Smooth muscle cell (in vitro differentiated cells): ENCODE measurements at regions not wholly inside any gene's neighbourhood (a gene's known extent, or its start where the extent isn't known, plus 50 kb on each side); places are given as distances from the start of the nearest gene placed in this dataset.

Source experiments
- DNase-seq: peaks from one replicate; lab custom pipeline; 2025; ENCODE audit not compliant: unreplicated experiment; lab: John Stamatoyannopoulos, UW
- H2AFZ ChIP-seq: fragments of 200-600 bp; sonication (generic); 2 replicates; pipeline ENCODE4 v1.6.0; 2016; ENCODE audit warnings: antibody characterized with exemption, low read depth, mild to moderate bottlenecking
- H3F3A ChIP-seq: fragments of 200-600 bp; sonication (generic); 2 replicates; pipeline ENCODE4 v1.6.0; 2017; ENCODE audit warnings: antibody characterized with exemption, low read depth
- H3K27ac ChIP-seq: fragments of 200-600 bp; sonication (generic); 2 replicates; pipeline ENCODE4 v1.5.1; 2016; ENCODE audit warnings: low read depth, mild to moderate bottlenecking
- H3K27me3 ChIP-seq: fragments of 200-600 bp; sonication (generic); 2 replicates; pipeline ENCODE4 v1.6.1; 2016; ENCODE audit warnings: low read depth, mild to moderate bottlenecking
- H3K36me3 ChIP-seq: fragments of 200-600 bp; sonication (generic); 2 replicates; pipeline ENCODE4 v1.5.1; 2016; ENCODE audit warnings: low read depth
- H3K4me1 ChIP-seq: fragments of 200-600 bp; sonication (generic); 2 replicates; pipeline ENCODE4 v1.5.1; 2016; ENCODE audit warnings: low read depth
- H3K4me2 ChIP-seq: fragments of 200-600 bp; sonication (generic); 2 replicates; pipeline ENCODE4 v1.6.0; 2016; ENCODE audit warnings: mild to moderate bottlenecking
- H3K4me3 ChIP-seq: fragments of 200-600 bp; sonication (generic); 2 replicates; pipeline ENCODE4 v1.5.1; 2016; ENCODE audit warnings: mild to moderate bottlenecking
- H3K79me2 ChIP-seq: fragments of 200-600 bp; sonication (generic); 2 replicates; pipeline ENCODE4 v1.6.0; 2016; ENCODE audit warnings: low read depth, mild to moderate bottlenecking
- H3K9ac ChIP-seq: fragments of 200-600 bp; sonication (generic); 2 replicates; pipeline ENCODE4 v1.6.0; 2016; ENCODE audit warnings: low read depth
- H3K9me3 ChIP-seq: fragments of 200-600 bp; sonication (generic); replicated peaks from 2 replicates; pipeline ENCODE4 v1.5.1; 2016; ENCODE audit warnings: low read depth
- H4K20me1 ChIP-seq: fragments of 200-600 bp; sonication (generic); 2 replicates; pipeline ENCODE4 v1.6.0; 2016; ENCODE audit warnings: low read depth
- CTCF ChIP-seq: fragments of 200-600 bp; sonication (generic); IDR thresholded peaks from 2 replicates; pipeline ENCODE4 v1.5.1; 2017; ENCODE audit warnings: borderline replicate concordance, mild to moderate bottlenecking, antibody characterized with exemption; ENCODE audit not compliant: insufficient read depth, poor library complexity, severe bottlenecking
- WGBS: methylation state at CpG from one replicate; pipeline ENCODE4 v1.1.7; 2016; ENCODE audit warnings: low lambda C conversion rate; 5-methylcytosine and 5-hydroxymethylcytosine counted together

DNA sequence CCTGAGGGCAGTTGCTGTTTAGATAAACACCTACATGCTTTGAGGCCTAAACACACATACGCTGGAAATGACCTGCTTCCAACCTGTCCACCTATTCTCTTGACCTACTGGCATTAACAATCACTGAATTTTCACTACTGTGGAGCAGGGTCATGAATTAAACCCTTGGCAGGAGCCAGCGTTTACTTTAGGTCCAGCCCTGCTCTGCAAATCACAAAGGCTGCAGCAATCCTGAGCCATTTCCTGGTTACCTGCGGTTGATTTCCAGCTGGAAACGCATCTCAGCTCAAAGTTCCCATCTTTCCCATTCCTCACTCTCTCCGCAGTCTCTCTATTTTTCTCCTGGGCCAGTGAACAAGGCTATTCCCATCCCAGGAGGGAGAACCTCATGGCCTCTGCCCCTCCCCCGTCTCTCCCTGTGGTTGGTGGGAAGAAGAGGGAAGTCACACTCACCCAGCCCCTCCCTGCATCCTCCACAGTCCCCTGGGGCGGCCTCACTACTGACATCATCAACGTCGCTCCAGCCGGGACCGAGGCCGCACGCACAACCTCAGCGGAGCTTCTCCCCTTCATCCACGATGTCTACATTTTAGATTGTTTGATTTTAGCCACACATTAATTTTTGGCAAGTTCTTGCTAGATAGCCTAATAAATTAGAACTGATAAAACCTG lies 84.5 kb upstream of the SNTG2 start:
- Histone ChIP-seq H3K27me3 (peaks cover 7% of the 10 kb centered on the region), H2AFZ (no peak overlapping the region), H3K9me3 (no peaks in the 10 kb centered on the region), H3K36me3 (no peaks in the 10 kb centered on the region), H3K27ac (no peak overlapping the region), H3K9ac (no peak overlapping the region), H3K4me2 (no peak overlapping the region), H3K4me1 (peaks cover 2% of the 10 kb centered on the region), H4K20me1 (no peaks in the 10 kb centered on the region), H3F3A (no peaks in the 10 kb centered on the region), H3K4me3 (no peak overlapping the region), H3K79me2 (no peaks in the 10 kb centered on the region)
- 80% methylated on average over 15 of the region's 15 CpGs for WGBS
- TF ChIP-seq CTCF, result no peak
- DNase-seq, result no peak

DNA sequence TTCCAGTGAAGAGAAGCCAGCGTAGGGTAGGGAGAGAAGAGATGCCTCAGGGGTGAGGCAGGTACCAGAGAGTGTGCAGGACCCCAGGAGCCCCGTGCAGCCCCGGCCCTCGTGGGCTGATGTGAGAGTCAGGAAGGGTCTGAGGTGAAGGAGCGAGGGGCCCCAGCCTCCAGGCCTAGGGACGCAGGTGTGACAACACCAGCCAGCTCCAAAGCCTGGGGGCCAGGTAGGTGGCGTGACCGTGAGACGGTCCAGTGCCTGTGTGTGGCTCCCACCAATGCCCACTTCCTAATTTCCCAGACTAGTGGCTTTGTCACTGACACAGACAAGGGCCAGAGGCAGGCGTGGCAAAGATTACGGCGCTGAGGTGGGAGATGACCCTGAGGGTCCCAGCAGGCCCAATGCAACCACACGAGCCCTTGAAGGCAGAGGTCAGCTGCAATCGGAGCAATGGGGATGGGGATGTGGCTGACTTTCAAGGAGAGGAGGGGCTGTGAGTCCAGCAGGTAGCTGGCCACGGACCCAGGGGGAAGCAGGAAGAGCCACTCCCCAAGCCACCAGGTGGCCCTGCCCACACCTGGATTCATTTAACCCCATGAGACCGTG lies 86.0 kb upstream of the SNTG2 start:
- H3K4me3 ChIP-seq, result no peak overlapping the region
- H2AFZ ChIP-seq, result no peak overlapping the region
- no peak for DNase-seq
- 90% methylated on average over 16 of the region's 16 CpGs for WGBS
- peaks cover 2% of the 10 kb centered on the region for H3K4me1 ChIP-seq
- H4K20me1 ChIP-seq, result no peaks in the 10 kb centered on the region
- no peak overlapping the region for H3K9ac ChIP-seq
- H3K79me2 ChIP-seq, result no peaks in the 10 kb centered on the region
- no peaks in the 10 kb centered on the region for H3F3A ChIP-seq
- no peaks in the 10 kb centered on the region for H3K36me3 ChIP-seq
- no peak overlapping the region for H3K27ac ChIP-seq
- H3K9me3 ChIP-seq, result no peaks in the 10 kb centered on the region
- H3K27me3 ChIP-seq, result no peaks in the 10 kb centered on the region
- TF ChIP-seq CTCF, result no peak
- H3K4me2 ChIP-seq, result no peak overlapping the region

DNA sequence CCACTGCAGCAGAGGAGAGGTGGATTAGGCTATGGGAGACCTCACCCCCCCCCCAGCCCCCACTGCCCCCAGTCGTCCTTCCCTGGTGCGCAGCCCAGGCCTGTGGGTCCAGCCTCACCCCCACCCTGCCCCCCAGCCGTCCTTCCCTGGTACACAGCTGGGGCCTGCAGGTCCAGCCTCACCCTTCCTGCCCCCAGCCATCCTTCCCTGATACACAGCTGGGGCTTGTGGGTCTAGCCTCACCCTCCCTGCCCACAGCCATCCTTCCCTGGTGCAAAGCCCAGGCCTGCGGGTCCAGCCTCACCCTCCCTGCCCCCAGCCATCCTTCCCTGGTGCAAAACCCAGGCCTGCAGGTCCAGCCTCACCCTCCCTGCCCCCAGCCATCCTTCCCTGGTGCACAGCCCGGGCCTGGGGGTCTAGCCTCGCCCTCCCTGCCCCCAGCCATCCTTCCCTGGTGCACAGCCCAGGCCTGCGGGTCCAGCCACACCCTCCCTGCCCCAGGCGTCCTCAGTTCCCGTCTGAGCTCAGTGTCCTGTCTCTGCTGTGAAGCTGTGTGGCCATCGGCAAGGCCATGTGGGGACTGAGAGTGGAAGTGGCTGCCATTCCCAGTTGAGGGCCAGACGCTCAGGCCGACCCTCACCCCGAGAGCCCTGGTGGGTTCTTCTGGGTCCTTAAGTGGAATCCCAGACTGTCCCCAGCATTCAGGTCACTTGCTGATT lies 86.8 kb upstream of the SNTG2 start:
- no peak overlapping the region for H3K4me3 ChIP-seq
- no peak overlapping the region for H3K9ac ChIP-seq
- H4K20me1 ChIP-seq, result no peaks in the 10 kb centered on the region
- WGBS, result 82% methylated on average over 7 of the region's 13 CpGs
- DNase-seq, result no peak
- H3K4me2 ChIP-seq, result no peak overlapping the region
- H3K27me3 ChIP-seq, result no peaks in the 10 kb centered on the region
- H3K9me3 ChIP-seq, result no peaks in the 10 kb centered on the region
- no peak overlapping the region for H2AFZ ChIP-seq
- H3K79me2 ChIP-seq, result no peaks in the 10 kb centered on the region
- TF ChIP-seq CTCF, result no peak
- peaks cover 9% of the 10 kb centered on the region for H3K4me1 ChIP-seq
- H3K27ac ChIP-seq, result no peak overlapping the region
- no peaks in the 10 kb centered on the region for H3F3A ChIP-seq
- no peaks in the 10 kb centered on the region for H3K36me3 ChIP-seq
